Activated naive CD8-positive, alpha-beta T cell (primary cell): ENCODE measurements at regions not wholly inside any gene's neighbourhood (a gene's known extent, or its start where the extent isn't known, plus 50 kb on each side); places are given as distances from the start of the nearest gene placed in this dataset.
A peak's percentile ranks its signal among the peaks of the same experiment; 100 is the strongest.
"Not testable (repeated sequence)": the region's sequence is repeated elsewhere in the genome, so short reads cannot be mapped to it uniquely, and the experiment has no call there.

Experiments
- H3K27ac Mint-ChIP-seq: one replicate; pipeline ENCODE4 v1.8.0; 2021; ENCODE audit warnings: mixed read lengths
- H3K27me3 Mint-ChIP-seq: one replicate; pipeline ENCODE4 v1.8.0; 2021; ENCODE audit warnings: mixed read lengths
- H3K36me3 Mint-ChIP-seq: one replicate; pipeline ENCODE4 v1.8.0; 2021; ENCODE audit warnings: mixed read lengths
- H3K4me1 Mint-ChIP-seq: one replicate; pipeline ENCODE4 v1.8.0; 2021; ENCODE audit warnings: low read depth, mixed read lengths
- H3K4me3 Mint-ChIP-seq: one replicate; pipeline ENCODE4 v1.8.0; 2021; ENCODE audit warnings: mild to moderate bottlenecking, mixed read lengths
- H3K9me3 Mint-ChIP-seq: one replicate; pipeline ENCODE4 v1.8.0; 2021; ENCODE audit warnings: low read depth, mixed read lengths

- Mint-ChIP-seq H3K4me1 (peaks cover 3% of the 10 kb centered on the region), H3K36me3 (no peaks in the 10 kb centered on the region), H3K4me3 (no peak overlapping the region), H3K27me3 (peaks cover 9% of the 10 kb centered on the region), H3K27ac (no peak overlapping the region), H3K9me3 (peaks cover 3% of the 10 kb centered on the region)
Measured at GRCh38 chr17:36844013-36844412, 93.3 kb upstream of the LHX1 start.

GRCh38 chr17:36844601-36845000 lies 92.7 kb upstream of the LHX1 start:
- H3K36me3 Mint-ChIP-seq = no peaks in the 10 kb centered on the region
- peaks cover 9% of the 10 kb centered on the region for H3K27me3 Mint-ChIP-seq
- no peak overlapping the region for H3K4me3 Mint-ChIP-seq

GRCh38 chr17:36845916-36846315 lies 91.4 kb upstream of the LHX1 start:
- peaks cover 10% of the 10 kb centered on the region for H3K4me1 Mint-ChIP-seq
- peaks cover 9% of the 10 kb centered on the region for H3K27me3 Mint-ChIP-seq
- H3K4me3 Mint-ChIP-seq = no peak overlapping the region
- no peaks in the 10 kb centered on the region for H3K36me3 Mint-ChIP-seq
- H3K9me3 Mint-ChIP-seq = no peaks in the 10 kb centered on the region
- H3K27ac Mint-ChIP-seq = no peak overlapping the region

More at GRCh38 chr17:36844601-36845000, 92.7 kb upstream of the LHX1 start:
- no peak overlapping the region for H3K27ac Mint-ChIP-seq
- peaks cover 4% of the 10 kb centered on the region for H3K4me1 Mint-ChIP-seq
- peaks cover 3% of the 10 kb centered on the region for H3K9me3 Mint-ChIP-seq

GRCh38 chr17:36846410-36847292 lies 90.6 kb upstream of the LHX1 start:
- H3K4me1 Mint-ChIP-seq = peaks cover 10% of the 10 kb centered on the region
- no peaks in the 10 kb centered on the region for H3K9me3 Mint-ChIP-seq
- H3K27me3 Mint-ChIP-seq = peaks cover 9% of the 10 kb centered on the region
- no peak overlapping the region for H3K27ac Mint-ChIP-seq
- H3K4me3 Mint-ChIP-seq = no peak overlapping the region
- no peaks in the 10 kb centered on the region for H3K36me3 Mint-ChIP-seq

GRCh38 chr17:36848008-36848902 lies 89.0 kb upstream of the LHX1 start:
- no peaks in the 10 kb centered on the region for H3K9me3 Mint-ChIP-seq
- no peak overlapping the region for H3K4me3 Mint-ChIP-seq
- H3K4me1 Mint-ChIP-seq = peaks cover 10% of the 10 kb centered on the region
- H3K27me3 Mint-ChIP-seq = peaks cover 8% of the 10 kb centered on the region
- no peaks in the 10 kb centered on the region for H3K36me3 Mint-ChIP-seq
- no peak overlapping the region for H3K27ac Mint-ChIP-seq

GRCh38 chr17:36849020-36849419 lies 88.3 kb upstream of the LHX1 start:
- not testable (repeated sequence) for H3K27ac Mint-ChIP-seq

DNA sequence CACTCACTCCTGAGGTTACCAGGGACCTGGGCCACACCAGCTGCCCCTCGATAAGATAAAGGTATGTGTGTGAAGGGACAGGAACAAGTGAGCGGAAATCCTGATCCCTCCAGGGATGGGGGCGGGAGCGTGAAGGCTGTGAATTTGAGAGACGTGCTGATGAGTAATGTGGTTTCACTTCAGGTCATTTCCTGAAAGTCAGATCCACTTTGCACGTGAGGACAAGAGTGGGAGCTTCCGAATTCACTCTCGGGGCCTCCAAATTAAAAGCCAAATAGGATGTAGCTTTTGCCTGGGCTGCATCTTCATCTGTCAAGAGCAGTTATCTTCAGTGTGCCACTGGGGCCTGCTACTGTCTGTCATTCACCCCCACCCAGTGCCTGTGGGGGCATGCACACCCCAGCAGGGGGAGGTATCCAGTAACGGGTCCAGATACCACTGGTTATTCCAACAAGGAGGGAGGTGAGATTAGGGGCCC lies 87.4 kb upstream of the LHX1 start:
- Mint-ChIP-seq H3K27me3 (peaks cover 1% of the 10 kb centered on the region), H3K4me3 (peak overlapping the region; percentile 14), H3K27ac (peak overlapping the region; percentile 70), H3K4me1 (peaks cover 7% of the 10 kb centered on the region), H3K9me3 (no peaks in the 10 kb centered on the region), H3K36me3 (no peaks in the 10 kb centered on the region)

More at GRCh38 chr17:36849020-36849419, 88.3 kb upstream of the LHX1 start:
- H3K36me3 Mint-ChIP-seq, H3K4me3 Mint-ChIP-seq, H3K4me1 Mint-ChIP-seq, H3K9me3 Mint-ChIP-seq, H3K27me3 Mint-ChIP-seq: not testable (repeated sequence)

- no peak overlapping the region for H3K4me3 Mint-ChIP-seq
- no peaks in the 10 kb centered on the region for H3K36me3 Mint-ChIP-seq
- H3K9me3 Mint-ChIP-seq = no peaks in the 10 kb centered on the region
- H3K27ac Mint-ChIP-seq = no peak overlapping the region
- H3K27me3 Mint-ChIP-seq = no peaks in the 10 kb centered on the region
- peaks cover 7% of the 10 kb centered on the region for H3K4me1 Mint-ChIP-seq
Measured at GRCh38 chr17:36850790-36851189, 86.5 kb upstream of the LHX1 start.

DNA sequence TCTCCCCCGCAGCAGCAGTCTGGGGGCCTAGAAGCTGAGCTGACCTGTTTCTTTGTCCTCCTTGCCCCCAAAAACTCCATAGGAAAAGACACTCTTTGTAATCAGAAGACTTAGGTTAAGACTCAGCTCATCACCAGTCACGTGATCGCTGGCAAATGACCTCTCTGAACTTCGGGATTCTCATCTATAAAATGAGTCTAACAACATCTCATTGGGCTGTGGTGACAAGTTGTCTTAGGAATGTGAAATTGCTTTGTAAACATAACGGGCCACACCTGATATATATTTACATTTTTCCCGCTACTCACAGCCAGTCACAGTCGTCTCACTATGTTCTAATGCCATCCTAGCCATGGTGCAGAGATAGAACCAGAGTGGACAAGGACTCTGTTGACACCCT lies 86.0 kb upstream of the LHX1 start:
- Mint-ChIP-seq H3K27me3 (no peaks in the 10 kb centered on the region), H3K27ac (no peak overlapping the region), H3K4me1 (peaks cover 7% of the 10 kb centered on the region), H3K9me3 (no peaks in the 10 kb centered on the region), H3K4me3 (no peak overlapping the region), H3K36me3 (no peaks in the 10 kb centered on the region)

DNA sequence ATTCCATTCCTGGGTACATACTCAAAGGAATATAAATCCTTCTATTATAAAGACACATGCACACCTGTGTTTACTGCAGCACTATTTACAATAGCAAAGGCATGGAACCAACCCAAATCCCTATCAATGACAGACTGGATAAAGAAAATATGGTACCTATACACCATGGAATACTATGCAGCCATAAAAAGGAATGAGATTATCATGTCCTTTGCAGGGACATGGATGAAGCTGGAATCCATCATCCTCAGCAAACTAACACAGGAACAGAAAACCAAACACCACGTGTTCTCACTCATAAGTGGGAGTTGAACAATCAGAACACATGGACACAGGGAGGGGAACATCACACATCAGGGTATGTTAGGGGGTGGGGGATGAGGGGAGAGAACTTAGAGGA lies 84.8 kb upstream of the LHX1 start:
- not testable (repeated sequence) for H3K4me1 Mint-ChIP-seq, H3K36me3 Mint-ChIP-seq, H3K27ac Mint-ChIP-seq, H3K9me3 Mint-ChIP-seq, H3K27me3 Mint-ChIP-seq, H3K4me3 Mint-ChIP-seq

DNA sequence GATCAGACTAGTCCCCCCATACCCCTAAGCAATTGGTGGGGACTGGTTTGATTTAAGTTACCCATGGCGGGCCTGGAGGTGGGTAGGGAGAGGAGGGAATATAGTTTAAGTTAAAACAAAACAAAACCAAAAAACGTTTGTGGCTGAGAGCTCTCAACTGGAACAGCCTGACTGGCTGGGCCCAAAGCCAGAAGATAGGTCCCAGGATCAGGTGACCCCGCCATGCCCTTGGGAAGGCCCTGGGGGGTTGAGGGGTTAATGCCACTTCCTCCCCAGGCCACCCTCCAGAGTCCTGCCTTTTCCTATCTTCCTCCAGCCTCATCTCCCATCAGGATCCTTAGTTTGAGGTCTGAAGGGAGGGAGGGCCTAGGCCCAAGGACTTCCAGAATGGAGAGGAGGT lies 82.3 kb upstream of the LHX1 start:
- Mint-ChIP-seq H3K27ac (no peak overlapping the region), H3K4me3 (no peak overlapping the region), H3K27me3 (no peaks in the 10 kb centered on the region), H3K9me3 (no peaks in the 10 kb centered on the region), H3K36me3 (no peaks in the 10 kb centered on the region), H3K4me1 (peaks cover 3% of the 10 kb centered on the region)

DNA sequence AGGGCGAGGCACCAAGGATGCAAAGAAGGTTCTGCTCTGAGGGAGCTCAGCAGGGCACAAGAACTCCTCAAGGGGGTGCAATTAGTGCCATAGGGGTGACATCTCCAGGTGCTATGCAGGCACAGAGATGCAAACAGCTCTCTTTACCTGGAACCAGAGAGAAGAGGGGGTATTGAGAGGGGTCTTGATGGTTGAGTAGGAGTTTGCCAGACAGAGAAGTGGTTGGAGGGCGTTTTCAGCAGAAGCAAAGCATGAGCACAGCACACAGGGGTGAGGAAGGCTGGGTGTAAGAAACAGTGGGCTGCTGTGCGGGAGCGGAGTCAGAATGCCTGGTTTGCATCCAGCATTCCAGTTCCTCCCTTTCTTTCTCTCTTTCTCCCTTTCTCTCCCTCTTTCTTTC lies 81.8 kb upstream of the LHX1 start:
- Mint-ChIP-seq H3K4me3 (no peak overlapping the region), H3K36me3 (no peaks in the 10 kb centered on the region), H3K27ac (no peak overlapping the region), H3K4me1 (peaks cover 2% of the 10 kb centered on the region), H3K27me3 (no peaks in the 10 kb centered on the region), H3K9me3 (no peaks in the 10 kb centered on the region)

DNA sequence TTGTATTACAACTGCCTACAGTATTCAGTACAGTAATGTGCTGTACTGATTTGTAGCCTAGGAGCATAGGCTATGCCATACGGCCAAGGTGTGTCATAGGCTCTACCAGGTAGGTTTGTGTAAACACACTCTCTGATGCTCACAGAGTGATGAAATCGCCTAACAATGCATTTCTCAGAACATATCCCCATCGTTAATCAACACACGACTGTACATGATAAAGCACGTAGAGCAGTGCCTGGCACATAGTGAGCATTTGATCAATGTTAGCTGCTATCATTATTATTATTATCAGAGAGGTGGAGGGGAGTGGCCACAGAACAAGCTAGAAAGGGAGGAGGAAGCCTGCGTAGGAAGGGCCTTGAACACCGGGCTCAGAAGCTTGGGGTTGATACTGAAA lies 81.1 kb upstream of the LHX1 start:
- Mint-ChIP-seq H3K4me1 (no peaks in the 10 kb centered on the region), H3K9me3 (no peaks in the 10 kb centered on the region), H3K27ac (no peak overlapping the region), H3K4me3 (no peak overlapping the region), H3K27me3 (no peaks in the 10 kb centered on the region), H3K36me3 (no peaks in the 10 kb centered on the region)

GRCh38 chr17:36856903-36857381 lies 80.3 kb upstream of the LHX1 start:
- Mint-ChIP-seq H3K27me3 (no peaks in the 10 kb centered on the region), H3K36me3 (no peaks in the 10 kb centered on the region), H3K4me1 (no peaks in the 10 kb centered on the region), H3K27ac (no peak overlapping the region), H3K4me3 (no peak overlapping the region), H3K9me3 (no peaks in the 10 kb centered on the region)

- Mint-ChIP-seq H3K36me3 (no peaks in the 10 kb centered on the region), H3K4me1 (no peaks in the 10 kb centered on the region)
Measured at GRCh38 chr17:36857698-36858097, 79.6 kb upstream of the LHX1 start.

More at GRCh38 chr17:36857698-36858097, 79.6 kb upstream of the LHX1 start:
- no peak overlapping the region for H3K4me3 Mint-ChIP-seq
- H3K27me3 Mint-ChIP-seq = no peaks in the 10 kb centered on the region
- no peaks in the 10 kb centered on the region for H3K9me3 Mint-ChIP-seq
- H3K27ac Mint-ChIP-seq = no peak overlapping the region
